Lung (tissue), 11 donors: ENCODE measurements at regions not wholly inside any gene's neighbourhood (a gene's known extent, or its start where the extent isn't known, plus 50 kb on each side); places are given as distances from the start of the nearest gene placed in this dataset.

Experiments used
- ATAC-seq: fragments of 200-7000 bp; cut with Tn5 transposase; one replicate; pipeline ENCODE4 v1.9.1; 2020; ENCODE audit warnings: moderate number of reproducible peaks; ENCODE audit not compliant: insufficient read depth, low FRiP score
- DNase-seq, 3 donors: peaks; one replicate each; pipeline ENCODE4 v3.0.0-alpha.2; 2013 to 2017
- H3K27ac ChIP-seq, 2 donors: one replicate each; pipeline ENCODE4 v1.5.1; 2013; ENCODE audit warnings: mild to moderate bottlenecking in 2 of 2, moderate library complexity in 2 of 2, control low read depth in 1 of 2, inconsistent platforms in 1 of 2, low read depth in 1 of 2, low read length in 1 of 2
- H3K27me3 ChIP-seq, 3 donors: one replicate each; pipeline ENCODE4 v1.5.1; 2013; ENCODE audit warnings: low read length in 2 of 3; ENCODE audit not compliant: control insufficient read depth in 3 of 3, insufficient read depth in 3 of 3
- H3K36me3 ChIP-seq, 4 donors: one replicate each; pipeline ENCODE4 v1.5.1; 2013; ENCODE audit warnings: low read length in 4 of 4, mild to moderate bottlenecking in 1 of 4, moderate library complexity in 1 of 4; ENCODE audit not compliant: control insufficient read depth in 4 of 4, insufficient read depth in 4 of 4
- H3K4me1 ChIP-seq, 5 donors: one replicate each; pipeline ENCODE4 v1.5.1; 2013; ENCODE audit warnings: low read length in 5 of 5, mild to moderate bottlenecking in 2 of 5, moderate library complexity in 1 of 5; ENCODE audit not compliant: control insufficient read depth in 5 of 5, insufficient read depth in 5 of 5
- H3K4me3 ChIP-seq: one replicate; pipeline ENCODE4 v1.5.1; 2013; ENCODE audit warnings: mild to moderate bottlenecking, control low read depth, moderate library complexity
- H3K9ac ChIP-seq, 2 donors: one replicate each; pipeline ENCODE4 v1.5.1; 2013; ENCODE audit warnings: low read length in 2 of 2, control low read depth in 1 of 2; ENCODE audit not compliant: insufficient read depth in 1 of 2
- H3K9me3 ChIP-seq, 4 donors: one replicate each; pipeline ENCODE4 v1.5.1; 2013; ENCODE audit warnings: low read length in 3 of 4, mild to moderate bottlenecking in 1 of 4, moderate library complexity in 1 of 4; ENCODE audit not compliant: control insufficient read depth in 4 of 4, insufficient read depth in 3 of 4
- WGBS, 2 donors: extraction: QIAGEN DNeasy Blood & Tissue Kit; methylation state at CpG; one replicate each; pipeline ENCODE4 v1.1.7; 2013; 5-methylcytosine and 5-hydroxymethylcytosine counted together
- TF ChIP-seq, protein P1 (sequence below): IDR thresholded peaks from 2 replicates; pipeline ENCODE4 v1.5.1; 2012; ENCODE audit warnings: mild to moderate bottlenecking; ENCODE audit errors: control extremely low read depth, extremely low read depth
- donor health status: control.
- donor health status: control.
- donor health status: Bipolar disorder and iron deficiency.
- donor health status: healthy.
- donor health status: DM: yes; HTN: yes; CAD: no.

DNA sequence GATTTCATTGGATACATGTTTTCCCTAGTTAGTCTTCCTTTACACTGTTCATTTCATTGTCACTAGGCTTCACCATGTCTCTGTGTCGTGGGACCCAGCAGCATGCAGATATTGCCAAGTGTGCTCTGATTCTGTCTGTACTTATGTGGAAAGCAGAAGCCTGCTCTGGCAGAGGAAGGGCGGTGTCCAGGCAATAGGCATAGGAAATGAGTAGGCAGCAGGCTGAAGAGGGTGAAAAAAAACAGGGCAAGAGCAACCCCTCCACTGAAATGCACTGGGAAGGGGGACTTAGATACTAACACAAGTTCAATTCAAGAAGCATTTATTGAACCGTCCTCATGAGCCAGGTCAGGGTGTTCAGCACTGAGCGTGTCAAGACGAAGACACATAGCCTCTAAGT, 85.2 kb upstream of the VAV3 start:
- Histone ChIP-seq H3K4me3 (no peak overlapping the region), H3K4me1 (peaks cover 3 to 34% (median 31%) of the 10 kb centered on the region in 5 donors), H3K27ac (peak overlapping the region in 1 of 2 donors; percentile 60), H3K9me3 (peaks cover 0 to 2% (median 0%) of the 10 kb centered on the region in 4 donors), H3K27me3 (no peaks in the 10 kb centered on the region), H3K9ac (no peak overlapping the region), H3K36me3 (no peaks in the 10 kb centered on the region)
- TF ChIP-seq, protein P1, sequence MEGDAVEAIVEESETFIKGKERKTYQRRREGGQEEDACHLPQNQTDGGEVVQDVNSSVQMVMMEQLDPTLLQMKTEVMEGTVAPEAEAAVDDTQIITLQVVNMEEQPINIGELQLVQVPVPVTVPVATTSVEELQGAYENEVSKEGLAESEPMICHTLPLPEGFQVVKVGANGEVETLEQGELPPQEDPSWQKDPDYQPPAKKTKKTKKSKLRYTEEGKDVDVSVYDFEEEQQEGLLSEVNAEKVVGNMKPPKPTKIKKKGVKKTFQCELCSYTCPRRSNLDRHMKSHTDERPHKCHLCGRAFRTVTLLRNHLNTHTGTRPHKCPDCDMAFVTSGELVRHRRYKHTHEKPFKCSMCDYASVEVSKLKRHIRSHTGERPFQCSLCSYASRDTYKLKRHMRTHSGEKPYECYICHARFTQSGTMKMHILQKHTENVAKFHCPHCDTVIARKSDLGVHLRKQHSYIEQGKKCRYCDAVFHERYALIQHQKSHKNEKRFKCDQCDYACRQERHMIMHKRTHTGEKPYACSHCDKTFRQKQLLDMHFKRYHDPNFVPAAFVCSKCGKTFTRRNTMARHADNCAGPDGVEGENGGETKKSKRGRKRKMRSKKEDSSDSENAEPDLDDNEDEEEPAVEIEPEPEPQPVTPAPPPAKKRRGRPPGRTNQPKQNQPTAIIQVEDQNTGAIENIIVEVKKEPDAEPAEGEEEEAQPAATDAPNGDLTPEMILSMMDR = no peak
- DNase-seq (no peak), ATAC-seq (no peak)
- 34 to 54% methylated on average over 5 of the region's 5 CpGs for WGBS, 2 donors

DNA sequence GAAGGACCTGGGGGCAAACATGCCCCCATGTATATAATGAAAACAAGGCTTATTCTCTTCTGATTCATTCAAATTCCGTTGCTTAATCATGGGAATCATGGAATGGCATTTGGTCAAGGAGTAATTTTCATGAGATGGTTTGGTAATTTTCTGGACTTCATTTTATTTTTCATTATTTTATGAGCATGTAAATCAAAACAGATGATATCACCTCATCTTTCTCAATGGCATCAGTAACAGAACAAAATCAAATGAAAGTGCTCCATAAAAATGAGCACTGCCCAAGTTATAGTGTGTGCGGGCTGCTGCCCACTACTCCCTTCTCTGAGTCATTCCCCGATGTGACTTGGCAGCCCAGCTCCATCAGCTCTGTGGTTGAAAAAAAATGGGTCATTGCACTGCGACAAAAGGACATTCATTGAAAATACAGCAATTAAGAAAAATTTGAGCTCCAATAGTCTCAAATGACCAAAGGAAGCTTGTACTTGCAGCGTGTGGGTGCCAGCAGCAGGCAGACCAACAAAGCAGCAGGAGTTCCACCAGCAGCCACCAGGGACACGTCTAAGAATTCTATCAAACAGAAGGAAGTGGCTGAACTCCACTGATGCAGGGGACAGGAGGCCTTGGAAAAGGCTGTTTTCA, 84.3 kb upstream of the VAV3 start:
- Histone ChIP-seq H3K9me3 (peaks cover 0 to 2% (median 0%) of the 10 kb centered on the region in 4 donors), H3K27ac (no peak overlapping the region), H3K27me3 (no peaks in the 10 kb centered on the region), H3K9ac (no peak overlapping the region), H3K4me3 (no peak overlapping the region), H3K36me3 (no peaks in the 10 kb centered on the region), H3K4me1 (peaks cover 2 to 34% (median 31%) of the 10 kb centered on the region in 5 donors)
- 53 to 59% methylated on average over 6 of the region's 6 CpGs for WGBS, 2 donors
- DNase-seq = no peak
- TF ChIP-seq, protein P1 = no peak
- ATAC-seq = no peak

DNA sequence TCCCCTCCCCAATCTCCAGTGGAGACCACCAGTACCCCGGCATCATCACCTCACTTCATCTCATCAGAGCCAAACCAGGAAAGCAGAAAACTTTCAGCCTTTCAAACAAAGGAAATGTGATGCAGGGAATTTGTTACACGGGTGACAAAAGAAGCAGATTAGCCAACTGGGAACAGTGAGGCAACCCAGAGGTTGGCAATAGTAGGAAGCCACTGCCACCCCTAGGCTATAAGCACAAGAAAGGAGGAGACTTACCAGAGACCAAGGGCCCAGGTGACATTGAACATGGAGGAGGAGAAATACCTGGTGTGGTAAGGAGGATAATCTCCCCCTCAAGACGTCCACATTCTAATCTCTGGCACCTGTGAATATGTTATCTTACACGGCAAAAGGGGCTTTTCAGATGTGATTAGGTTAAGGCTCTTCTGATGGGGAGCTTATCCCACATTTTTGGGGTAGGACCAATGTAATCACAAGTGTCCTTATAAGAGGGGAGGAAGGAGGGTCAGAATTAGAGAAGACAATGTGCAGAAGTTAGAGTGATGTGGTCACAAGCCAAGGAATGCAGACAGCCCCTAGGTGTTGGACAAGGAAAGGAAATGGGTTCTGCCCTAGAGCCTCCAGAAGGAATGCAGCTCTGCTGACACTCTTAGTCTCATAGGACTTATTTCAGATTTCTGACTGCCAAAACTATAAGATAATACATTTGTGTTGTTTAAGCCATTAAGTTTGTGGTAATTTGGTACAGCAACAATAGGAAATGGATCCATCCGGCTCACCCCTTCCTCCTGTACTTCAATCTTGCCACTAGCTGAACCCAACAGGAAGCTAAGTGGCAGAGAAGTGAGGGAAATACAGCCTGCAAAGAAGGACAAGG, 83.6 kb upstream of the VAV3 start:
- peaks cover 2 to 33% (median 29%) of the 10 kb centered on the region in 5 donors for H3K4me1 ChIP-seq
- no peak overlapping the region for H3K27ac ChIP-seq
- H3K36me3 ChIP-seq = no peaks in the 10 kb centered on the region
- H3K9me3 ChIP-seq = peaks cover 0 to 2% (median 0%) of the 10 kb centered on the region in 4 donors
- DNase-seq = no peak
- TF ChIP-seq, protein P1 = no peak
- H3K27me3 ChIP-seq = no peaks in the 10 kb centered on the region
- no peak overlapping the region for H3K9ac ChIP-seq
- no peak overlapping the region for H3K4me3 ChIP-seq
- WGBS, 2 donors = 37 to 60% methylated on average over 5 of the region's 5 CpGs
- no peak for ATAC-seq
